CD4-positive, alpha-beta T cell (primary cell): ENCODE measurements at regions not wholly inside any gene's neighbourhood (a gene's known extent, or its start where the extent isn't known, plus 50 kb on each side); places are given as distances from the start of the nearest gene placed in this dataset.

Experiments used
- ATAC-seq: fragments of 200-7000 bp; cut with Tn5 transposase; one replicate; pipeline ENCODE4 v1.10.0; 2022; ENCODE audit warnings: mild to moderate bottlenecking; ENCODE audit not compliant: poor library complexity
- CTCF ChIA-PET: fragments of 350-600 bp; sonication (Branson Sonifier 250); formaldehyde crosslinking; loops from one replicate; lab custom pipeline; 2021; ENCODE audit warnings: antibody characterized with exemption, inconsistent platforms; lab: Charles Lee
- POLR2A ChIA-PET: fragments of 350-600 bp; sonication (Branson Sonifier 250); formaldehyde crosslinking; loops from one replicate; lab custom pipeline; 2021; ENCODE audit warnings: antibody characterized with exemption, inconsistent platforms; lab: Charles Lee
- DNase-seq, 14 experiments: peaks; one replicate each; pipeline ENCODE4 v3.0.0-alpha.2; 2013 to 2020; ENCODE audit warnings: mixed read lengths in 2 of 14
- H3K27ac ChIP-seq, 2 donors: one replicate each; pipeline versions ENCODE4 v1.5.1 to v1.7.0; 2013; ENCODE audit warnings: low read length in 2 of 2, low read depth in 1 of 2, mild to moderate bottlenecking in 1 of 2
- H3K27me3 ChIP-seq, 2 experiments: 1 replicate in 1 of 2; 2 replicates in 1 of 2; pipeline versions ENCODE4 v1.6.1 to v1.7.0; 2013; ENCODE audit warnings: low read length in 2 of 2, control low read depth in 1 of 2, mild to moderate bottlenecking in 1 of 2, moderate library complexity in 1 of 2; ENCODE audit not compliant: insufficient read depth in 2 of 2, control insufficient read depth in 1 of 2
- H3K36me3 ChIP-seq: one replicate; pipeline ENCODE4 v1.6.1; 2013; ENCODE audit warnings: low read length, control low read depth; ENCODE audit not compliant: insufficient read depth
- H3K4me1 ChIP-seq: one replicate; pipeline ENCODE4 v1.6.1; 2013; ENCODE audit warnings: low read length, control low read depth; ENCODE audit not compliant: insufficient read depth
- H3K4me3 ChIP-seq: one replicate; pipeline ENCODE4 v1.5.1; 2013; ENCODE audit warnings: mild to moderate bottlenecking, low read length, moderate library complexity
- H3K9me3 ChIP-seq, 2 experiments: 1 replicate in 1 of 2; 2 replicates in 1 of 2; pipeline versions ENCODE4 v1.6.1 to v1.7.0; 2013; ENCODE audit warnings: low read length in 2 of 2, mild to moderate bottlenecking in 2 of 2, control low read depth in 1 of 2, moderate library complexity in 1 of 2; ENCODE audit not compliant: control insufficient read depth in 1 of 2, insufficient read depth in 1 of 2
- H3K27ac Mint-ChIP-seq: one replicate; pipeline ENCODE4 v1.8.0; 2020; ENCODE audit warnings: mixed read lengths
- H3K27me3 Mint-ChIP-seq: one replicate; pipeline ENCODE4 v1.8.0; 2021; ENCODE audit warnings: mixed read lengths
- H3K36me3 Mint-ChIP-seq: one replicate; pipeline ENCODE4 v1.8.0; 2021; ENCODE audit warnings: low read depth, mixed read lengths
- H3K4me1 Mint-ChIP-seq: one replicate; pipeline ENCODE4 v1.8.0; 2021; ENCODE audit warnings: low read depth, mixed read lengths
- H3K4me3 Mint-ChIP-seq: one replicate; pipeline ENCODE4 v1.8.0; 2020; ENCODE audit warnings: mild to moderate bottlenecking, mixed read lengths
- H3K9me3 Mint-ChIP-seq: one replicate; pipeline ENCODE4 v1.8.0; 2020; ENCODE audit warnings: mixed read lengths
- CTCF ChIP-seq: fragments of 200-600 bp; IDR thresholded peaks from one replicate; pipeline ENCODE4 v1.8.0; 2022; ENCODE audit warnings: antibody characterized with exemption, mild to moderate bottlenecking
- intact Hi-C, 2 experiments: fragments of 100-400 bp; cut with DNase I in 1 of 2; cut with micrococcal nuclease in 1 of 2; formaldehyde crosslinking; loops; one replicate each; pipeline versions ENCODE4 v1.15.1 to v1.9.0; 2023 to 2025; cut with DNase I, micrococcal nuclease

GRCh38 chr3:112759681-112760080, 87.0 kb downstream of the CD200R1L start:
- H3K27ac Mint-ChIP-seq: no peak overlapping the region
- POLR2A ChIA-PET: interaction anchor here (1.0 to 1.2 kb wide), 2 partner anchors 13 to 19 kb away, joined by 3 read pairs; no protein-coding TSS in a partner anchor
- H3K27ac ChIP-seq: no peak overlapping the region

GRCh38 chr3:112759210-112759609, 87.5 kb downstream of the CD200R1L start:
- Histone ChIP-seq H3K4me1 (no peaks in the 10 kb centered on the region), H3K27me3 (no peaks in the 10 kb centered on the region), H3K27ac (no peak overlapping the region), H3K36me3 (no peaks in the 10 kb centered on the region), H3K9me3 (peaks cover 0 to 12% of the 10 kb centered on the region in 2 experiments), H3K4me3 (no peak overlapping the region)
- ATAC-seq (no peak), DNase-seq (no peak)
- no peak overlapping the region for H3K27ac Mint-ChIP-seq
- CTCF ChIA-PET: interaction anchor here (0.9 to 1.9 kb wide), 2 partner anchors 14 to 20 kb away, joined by 3 to 5 read pairs; no protein-coding TSS in a partner anchor
- H3K4me1 Mint-ChIP-seq: no peaks in the 10 kb centered on the region
- no peaks in the 10 kb centered on the region for H3K27me3 Mint-ChIP-seq
- TF ChIP-seq CTCF: no peak
- no peak overlapping the region for H3K4me3 Mint-ChIP-seq
- intact Hi-C loops: no loop called here
- H3K36me3 Mint-ChIP-seq: no peaks in the 10 kb centered on the region
- peaks cover 9% of the 10 kb centered on the region for H3K9me3 Mint-ChIP-seq
- POLR2A ChIA-PET: interaction anchor here (1.0 to 1.2 kb wide), 2 partner anchors 12 to 18 kb away, joined by 3 read pairs; no protein-coding TSS in a partner anchor

More at GRCh38 chr3:112759681-112760080, 87.0 kb downstream of the CD200R1L start:
- no peak overlapping the region for H3K4me3 Mint-ChIP-seq
- DNase-seq (no peak), ATAC-seq (no peak)
- no peak for TF ChIP-seq CTCF
- no peaks in the 10 kb centered on the region for H3K4me1 Mint-ChIP-seq
- no peaks in the 10 kb centered on the region for H3K27me3 ChIP-seq
- H3K4me1 ChIP-seq: no peaks in the 10 kb centered on the region
- H3K9me3 Mint-ChIP-seq: peaks cover 9% of the 10 kb centered on the region
- no peak overlapping the region for H3K4me3 ChIP-seq
- peaks cover 0 to 12% of the 10 kb centered on the region in 2 experiments for H3K9me3 ChIP-seq
- no peaks in the 10 kb centered on the region for H3K36me3 Mint-ChIP-seq
- no peaks in the 10 kb centered on the region for H3K36me3 ChIP-seq
- CTCF ChIA-PET: interaction anchor here (0.9 to 1.9 kb wide), 2 partner anchors 14 to 20 kb away, joined by 3 to 5 read pairs; no protein-coding TSS in a partner anchor
- H3K27me3 Mint-ChIP-seq: no peaks in the 10 kb centered on the region
- intact Hi-C loops: no loop called here

GRCh38 chr3:112757197-112757596, 89.5 kb downstream of the CD200R1L start:
- no peaks in the 10 kb centered on the region for H3K4me1 ChIP-seq
- H3K27me3 ChIP-seq: no peaks in the 10 kb centered on the region
- no peaks in the 10 kb centered on the region for H3K36me3 ChIP-seq
- no peak for DNase-seq
- H3K4me3 ChIP-seq: no peak overlapping the region
- intact Hi-C loops: no loop called here
- H3K9me3 ChIP-seq: peaks cover 0 to 12% of the 10 kb centered on the region in 2 experiments
- CTCF ChIA-PET: no interaction called here
- Mint-ChIP-seq H3K36me3 (no peaks in the 10 kb centered on the region), H3K4me3 (no peak overlapping the region), H3K27ac (no peak overlapping the region), H3K27me3 (no peaks in the 10 kb centered on the region), H3K4me1 (no peaks in the 10 kb centered on the region), H3K9me3 (peaks cover 9% of the 10 kb centered on the region)
- H3K27ac ChIP-seq: no peak overlapping the region
- POLR2A ChIA-PET: no interaction called here
- TF ChIP-seq CTCF: no peak
- no peak for ATAC-seq
